HFFc6 (cell line): ENCODE measurements at regions not wholly inside any gene's neighbourhood (a gene's known extent, or its start where the extent isn't known, plus 50 kb on each side); places are given as distances from the start of the nearest gene placed in this dataset.

Source experiments
- DNase-seq: peaks from one replicate; pipeline ENCODE4 v3.0.0-alpha.2; 2018
- H3K27ac Mint-ChIP-seq: 2 replicates; pipeline ENCODE4 v1.8.0; 2020; ENCODE audit warnings: mild to moderate bottlenecking, mixed read lengths
- H3K27me3 Mint-ChIP-seq: 2 replicates; pipeline ENCODE4 v1.8.0; 2021; ENCODE audit warnings: mild to moderate bottlenecking, moderate library complexity, mixed read lengths; ENCODE audit not compliant: insufficient read depth
- H3K36me3 Mint-ChIP-seq: 2 replicates; pipeline ENCODE4 v1.8.0; 2021; ENCODE audit warnings: low read depth, mixed read lengths
- H3K4me1 Mint-ChIP-seq: 2 replicates; pipeline ENCODE4 v1.8.0; 2020; ENCODE audit warnings: low read depth, mixed read lengths
- H3K4me3 Mint-ChIP-seq: 2 replicates; pipeline ENCODE4 v1.8.0; 2020; ENCODE audit warnings: mild to moderate bottlenecking, moderate library complexity, mixed read lengths
- H3K9me3 Mint-ChIP-seq: 2 replicates; pipeline ENCODE4 v1.8.0; 2020; ENCODE audit warnings: mild to moderate bottlenecking, mixed read lengths
- TF ChIP-seq, protein P1 (sequence below): fragments of 200-600 bp; sonication (generic); IDR thresholded peaks from 2 replicates; pipeline ENCODE4 v1.5.0; 2021; ENCODE audit warnings: antibody characterized with exemption, mild to moderate bottlenecking

DNA sequence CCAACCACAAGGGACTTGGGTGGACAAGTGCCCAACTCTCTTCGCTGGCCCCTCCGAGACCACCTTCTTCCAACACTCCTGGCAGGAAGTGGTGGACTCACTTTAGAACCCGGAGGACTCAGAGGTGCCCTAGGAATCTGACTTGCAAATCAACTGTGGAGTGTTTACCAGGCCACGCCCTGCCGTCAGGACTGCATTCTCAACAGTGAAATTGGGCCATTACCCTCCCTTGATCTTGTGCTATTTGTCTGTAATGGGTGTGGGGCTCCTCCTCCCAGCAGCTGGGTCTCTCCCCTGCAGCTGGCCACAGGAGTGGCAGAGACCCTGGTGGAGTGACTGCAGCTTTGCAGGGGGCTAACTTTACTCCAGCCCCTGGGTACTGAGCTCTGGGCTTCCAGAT is 212.2 kb upstream of the RPL38 start:
- H3K4me1 Mint-ChIP-seq: no peaks in the 10 kb centered on the region
- H3K27ac Mint-ChIP-seq: no peak overlapping the region
- peaks cover 4% of the 10 kb centered on the region; the same call in 1 of the 2 replicates for H3K36me3 Mint-ChIP-seq
- H3K27me3 Mint-ChIP-seq: no peaks in the 10 kb centered on the region
- H3K4me3 Mint-ChIP-seq: no peak overlapping the region
- peaks cover 38% of the 10 kb centered on the region for H3K9me3 Mint-ChIP-seq
- TF ChIP-seq, protein P1, sequence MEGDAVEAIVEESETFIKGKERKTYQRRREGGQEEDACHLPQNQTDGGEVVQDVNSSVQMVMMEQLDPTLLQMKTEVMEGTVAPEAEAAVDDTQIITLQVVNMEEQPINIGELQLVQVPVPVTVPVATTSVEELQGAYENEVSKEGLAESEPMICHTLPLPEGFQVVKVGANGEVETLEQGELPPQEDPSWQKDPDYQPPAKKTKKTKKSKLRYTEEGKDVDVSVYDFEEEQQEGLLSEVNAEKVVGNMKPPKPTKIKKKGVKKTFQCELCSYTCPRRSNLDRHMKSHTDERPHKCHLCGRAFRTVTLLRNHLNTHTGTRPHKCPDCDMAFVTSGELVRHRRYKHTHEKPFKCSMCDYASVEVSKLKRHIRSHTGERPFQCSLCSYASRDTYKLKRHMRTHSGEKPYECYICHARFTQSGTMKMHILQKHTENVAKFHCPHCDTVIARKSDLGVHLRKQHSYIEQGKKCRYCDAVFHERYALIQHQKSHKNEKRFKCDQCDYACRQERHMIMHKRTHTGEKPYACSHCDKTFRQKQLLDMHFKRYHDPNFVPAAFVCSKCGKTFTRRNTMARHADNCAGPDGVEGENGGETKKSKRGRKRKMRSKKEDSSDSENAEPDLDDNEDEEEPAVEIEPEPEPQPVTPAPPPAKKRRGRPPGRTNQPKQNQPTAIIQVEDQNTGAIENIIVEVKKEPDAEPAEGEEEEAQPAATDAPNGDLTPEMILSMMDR: no peak
- DNase-seq: no peak

GRCh38 chr17:73994946-73995345 is 208.5 kb upstream of the RPL38 start:
- peaks cover 8% of the 10 kb centered on the region for H3K36me3 Mint-ChIP-seq
- H3K27me3 Mint-ChIP-seq: no peaks in the 10 kb centered on the region; the same call in 1 of the 2 replicates
- H3K4me1 Mint-ChIP-seq: no peaks in the 10 kb centered on the region
- H3K27ac Mint-ChIP-seq: no peak overlapping the region
- TF ChIP-seq, protein P1: no peak
- no peak overlapping the region for H3K4me3 Mint-ChIP-seq
- H3K9me3 Mint-ChIP-seq: peaks cover 53% of the 10 kb centered on the region
- no peak for DNase-seq

DNA sequence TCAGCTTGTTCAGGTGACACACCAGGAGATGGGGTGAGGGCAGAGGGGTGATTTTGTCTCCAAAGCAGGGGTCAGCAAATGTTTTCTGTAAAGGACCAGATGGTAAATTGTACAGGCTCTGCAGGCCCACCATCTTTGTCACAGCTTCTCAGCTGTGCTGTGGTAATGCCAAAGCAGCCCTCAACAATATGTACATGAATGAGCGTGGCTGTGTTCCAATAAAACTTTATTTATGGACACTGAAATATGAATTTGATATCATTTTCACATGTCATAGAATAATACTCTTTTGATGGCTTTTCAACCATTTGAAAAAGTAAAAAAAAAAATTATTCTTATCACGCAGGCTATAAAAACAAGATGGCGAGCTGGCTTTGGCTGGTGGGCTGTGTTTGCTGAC is 206.4 kb upstream of the RPL38 start:
- H3K27ac Mint-ChIP-seq: no peak overlapping the region
- TF ChIP-seq, protein P1: no peak
- no peaks in the 10 kb centered on the region for H3K4me1 Mint-ChIP-seq
- no peak for DNase-seq
- H3K9me3 Mint-ChIP-seq: peaks cover 64% of the 10 kb centered on the region
- no peaks in the 10 kb centered on the region; the same call in none of the 2 replicates for H3K27me3 Mint-ChIP-seq
- peaks cover 10% of the 10 kb centered on the region for H3K36me3 Mint-ChIP-seq
- no peak overlapping the region for H3K4me3 Mint-ChIP-seq

DNA sequence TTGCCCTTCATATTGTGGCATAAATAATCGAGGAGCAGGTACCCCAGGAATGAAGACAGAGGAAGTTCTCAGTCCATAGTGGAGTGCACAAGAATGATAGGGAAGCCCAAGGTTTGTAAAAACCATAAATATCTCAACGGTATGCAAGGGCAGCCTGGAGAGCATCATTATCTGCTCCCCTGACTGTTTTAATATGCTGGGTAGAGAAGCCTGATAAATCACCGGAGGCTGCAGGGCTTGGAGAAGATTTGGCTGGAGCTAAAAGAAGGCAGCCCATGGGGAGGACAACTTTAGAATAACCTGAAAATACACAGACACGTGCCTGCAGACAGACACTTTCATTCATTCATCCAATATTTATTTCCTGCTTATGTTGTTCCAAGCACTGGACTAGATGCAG is 205.2 kb upstream of the RPL38 start:
- H3K4me3 Mint-ChIP-seq: no peak overlapping the region
- H3K27me3 Mint-ChIP-seq: peaks cover 3% of the 10 kb centered on the region
- peaks cover 8% of the 10 kb centered on the region for H3K36me3 Mint-ChIP-seq
- no peaks in the 10 kb centered on the region for H3K4me1 Mint-ChIP-seq
- peaks cover 62% of the 10 kb centered on the region for H3K9me3 Mint-ChIP-seq
- TF ChIP-seq, protein P1: no peak
- H3K27ac Mint-ChIP-seq: no peak overlapping the region
- no peak for DNase-seq

DNA sequence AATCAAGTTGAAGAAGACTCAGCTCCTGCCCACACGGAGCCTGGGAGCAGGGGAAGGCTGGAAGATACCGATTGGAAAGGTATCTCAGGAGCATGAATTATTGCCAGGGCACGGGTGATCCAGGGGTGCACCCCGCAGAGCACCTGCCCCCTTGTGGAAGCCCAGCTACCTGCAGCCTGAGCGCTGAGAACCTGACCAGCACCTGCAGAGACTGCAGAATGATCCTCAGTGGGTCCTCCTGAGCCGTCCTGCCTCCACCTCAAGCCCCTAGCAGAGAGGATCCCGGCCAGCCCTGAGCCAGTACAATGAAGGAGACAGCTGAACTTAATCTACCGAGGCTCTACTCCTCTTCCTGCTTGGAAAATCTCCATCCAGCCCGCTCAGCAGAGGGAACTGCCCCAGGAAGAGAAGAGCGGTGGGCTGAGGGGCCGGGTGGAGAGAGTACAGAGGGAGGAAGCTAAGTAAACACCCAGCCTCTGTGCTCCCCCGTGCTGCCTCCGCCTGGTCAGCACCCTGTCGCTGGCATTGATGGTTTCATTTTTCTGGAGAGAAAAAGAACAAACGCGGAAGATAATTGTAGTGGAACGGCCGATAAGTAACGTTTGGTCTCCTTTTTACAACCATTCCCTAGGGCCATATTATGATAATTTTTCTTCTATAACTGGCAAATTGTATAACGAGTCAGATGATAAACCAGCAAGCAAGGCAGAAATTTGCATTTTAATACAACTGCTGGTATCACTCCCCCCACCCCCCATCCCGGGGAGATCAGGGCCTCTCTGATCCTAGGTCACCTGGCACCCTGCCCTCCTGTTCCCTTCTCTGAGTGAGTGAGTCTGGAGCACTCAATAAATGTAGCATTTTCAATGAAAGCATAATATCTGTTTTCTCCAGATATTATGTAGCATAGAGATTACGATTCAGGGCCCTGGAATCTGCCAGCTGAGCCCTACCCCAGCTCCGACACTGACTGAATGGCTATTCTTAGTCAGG is 204.5 kb upstream of the RPL38 start:
- Mint-ChIP-seq H3K9me3 (peaks cover 60% of the 10 kb centered on the region), H3K4me1 (no peaks in the 10 kb centered on the region), H3K27ac (no peak overlapping the region), H3K27me3 (peaks cover 3% of the 10 kb centered on the region), H3K36me3 (peaks cover 7% of the 10 kb centered on the region), H3K4me3 (no peak overlapping the region)
- no peak for DNase-seq
- TF ChIP-seq, protein P1: peak; percentile 61; the same call in 1 of the 2 replicates
